ENCODE measurements at regions not wholly inside any gene's neighbourhood (a gene's known extent, or its start where the extent isn't known, plus 50 kb on each side); places are given as distances from the start of the nearest gene placed in this dataset.

DNA sequence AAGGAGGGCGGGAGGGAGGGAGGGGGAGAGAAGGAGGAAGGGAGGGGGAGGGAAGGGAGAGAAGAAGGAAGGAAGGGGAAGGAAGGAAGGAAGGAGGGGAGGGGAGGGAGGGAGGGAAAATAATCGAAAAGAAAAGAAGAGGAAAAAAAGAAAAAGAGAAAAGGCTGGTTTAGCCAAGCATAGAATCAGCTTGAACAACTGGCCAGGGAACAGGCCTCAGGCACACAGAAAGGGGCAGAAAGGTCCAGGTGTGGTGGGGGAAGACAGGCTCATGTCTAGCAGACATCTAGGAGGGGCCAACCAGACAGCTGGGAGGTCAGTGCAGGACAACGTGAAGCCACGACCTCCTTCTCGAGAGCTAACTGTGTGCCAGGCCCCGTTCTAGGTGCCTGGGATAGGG, 141.8 kb downstream of the HSD17B3 start:
- no peaks in the 10 kb centered on the region; a peak in 3 of 7 replicates for H3K4me1 ChIP-seq (replicated peaks in 1 of 4; ENCODE audit: control insufficient read depth in 3 of 4, insufficient read depth in 4 of 4, low read length in 3 of 4)
- WGBS, 2 experiments (ENCODE audit: extremely low coverage in 1 of 2, insufficient coverage in 1 of 2, insufficient read length in 1 of 2, insufficient replicate concordance in 2 of 2, low coverage in 1 of 2, low lambda C conversion rate in 2 of 2, missing lambda C conversion rate in 1 of 2): 81 to 100% methylated on average over 1 to 5 of the region's 6 CpGs
- H3K18ac ChIP-seq (ENCODE audit: extremely low read depth, low read length): no peak overlapping the region
- no peak overlapping the region for H2AK5ac ChIP-seq (ENCODE audit: low read depth, low read length)
- ChIA-PET POLR2A (ENCODE audit: partially characterized antibody) (no interaction called here), CTCF (ENCODE audit: partially characterized antibody) (interaction anchor here (0.9 to 1.1 kb wide), 2 partner anchors 18 to 87 kb away, joined by 3 to 4 read pairs; no protein-coding TSS in a partner anchor)
- H3K79me2 ChIP-seq (ENCODE audit: control insufficient read depth in 1 of 2, insufficient read depth in 2 of 2, low read length in 2 of 2): no peaks in the 10 kb centered on the region
- no peak overlapping the region for H2BK15ac ChIP-seq (ENCODE audit: low read length)
- H3K4me2 ChIP-seq (ENCODE audit: insufficient read depth in 1 of 2, low read depth in 2 of 2, low read length in 2 of 2): no peak overlapping the region
- no peak overlapping the region for H4K5ac ChIP-seq (ENCODE audit: insufficient read length, low read depth, low read length)
- H2AFZ ChIP-seq (ENCODE audit: low read length): no peak overlapping the region
- H2BK20ac ChIP-seq (ENCODE audit: low read length): 0 out of 2 replicates have a peak overlapping the region, but pooled peaks have one; percentile 7
- H3K27me3 ChIP-seq (replicated peaks in 1 of 4; ENCODE audit: control insufficient read depth in 3 of 4, extremely low read depth in 1 of 4, insufficient read depth in 3 of 4, low read length in 3 of 4): no peaks in the 10 kb centered on the region; a peak in 1 of 7 replicates
- H3K14ac ChIP-seq (ENCODE audit: insufficient read length): no peak overlapping the region
- H3K4me3 ChIP-seq (ENCODE audit: extremely low read depth in 1 of 4, insufficient read depth in 2 of 4, low read depth in 3 of 4, low read length in 4 of 4): no peak overlapping the region
- H2BK120ac ChIP-seq (replicated peaks; ENCODE audit: low read depth, low read length): no peak overlapping the region
- H3K56ac ChIP-seq (replicated peaks; ENCODE audit: insufficient read length, low read depth, low read length): no peak overlapping the region
- H4K91ac ChIP-seq (replicated peaks; ENCODE audit: insufficient read length, low read length): no peak overlapping the region
- H4K8ac ChIP-seq (ENCODE audit: extremely low read depth, insufficient read depth, low read length): no peak overlapping the region
- no peak for DNase-seq (ENCODE audit: low read depth in 1 of 2, low spot score in 2 of 2)
- no peak overlapping the region for H2BK5ac ChIP-seq (ENCODE audit: low read depth, low read length)
- no peak overlapping the region for H3K27ac ChIP-seq (ENCODE audit: low read depth, low read length)
- H3K36me3 ChIP-seq (ENCODE audit: control insufficient read depth in 2 of 4, insufficient read depth in 4 of 4, low read length in 3 of 4): no peaks in the 10 kb centered on the region
- H3K9ac ChIP-seq (replicated peaks in 1 of 4; ENCODE audit: extremely low read depth in 1 of 4, low read depth in 3 of 4, low read length in 3 of 4): no peak overlapping the region
- FAIRE-seq: no peak
- H2BK12ac ChIP-seq (ENCODE audit: low read depth, low read length): no peak overlapping the region
- no peak overlapping the region for H3K4ac ChIP-seq (replicated peaks; ENCODE audit: insufficient read length, low read depth, low read length)
- peaks cover 6% of the 10 kb centered on the region; the same call in 1 of the 2 replicates for H3K23me2 ChIP-seq (ENCODE audit: low read depth, low read length)
- peaks cover 0 to 4% of the 10 kb centered on the region in 2 experiments for H4K20me1 ChIP-seq (replicated peaks in 1 of 2; ENCODE audit: control insufficient read depth in 1 of 2, insufficient read depth in 2 of 2, low read length in 2 of 2)
- no peaks in the 10 kb centered on the region for H3K9me3 ChIP-seq (ENCODE audit: insufficient read depth in 2 of 2, low read depth in 1 of 2, low read length in 1 of 2)
- H3K79me1 ChIP-seq (ENCODE audit: low read depth, low read length): no peaks in the 10 kb centered on the region
- H3K23ac ChIP-seq (ENCODE audit: insufficient read length): no peak overlapping the region
- TF ChIP-seq JUND (IDR thresholded peaks at IDR 0.05; ENCODE audit: low read length) (no peak), JUN (IDR thresholded peaks at IDR 0.05; ENCODE audit: low read depth, low read length) (no peak), KDM4A (IDR thresholded peaks at IDR 0.05; ENCODE audit: low read depth, low read length, severe bottlenecking) (no peak), CBX5 (IDR thresholded peaks at IDR 0.05; ENCODE audit: low read depth, low read length) (no peak), KDM1A (IDR thresholded peaks at IDR 0.05; ENCODE audit: borderline replicate concordance, low read length) (no peak), KDM5A (IDR thresholded peaks at IDR 0.05; ENCODE audit: low read length) (no peak), HDAC6 (IDR thresholded peaks at IDR 0.05; ENCODE audit: low read depth, low read length) (no peak), BCL11A (IDR thresholded peaks at IDR 0.05; ENCODE audit: low read depth in 2 of 2, low read length in 2 of 2) (no peak), CHD1 (IDR thresholded peaks at IDR 0.05; ENCODE audit: low read depth, low read length) (no peak), RBBP5 (IDR thresholded peaks at IDR 0.05; ENCODE audit: borderline replicate concordance, low read depth, low read length) (no peak)
- TF ChIP-seq, protein P1, sequence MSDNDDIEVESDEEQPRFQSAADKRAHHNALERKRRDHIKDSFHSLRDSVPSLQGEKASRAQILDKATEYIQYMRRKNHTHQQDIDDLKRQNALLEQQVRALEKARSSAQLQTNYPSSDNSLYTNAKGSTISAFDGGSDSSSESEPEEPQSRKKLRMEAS (IDR thresholded peaks at IDR 0.05): no peak
- TF ChIP-seq, protein P2, sequence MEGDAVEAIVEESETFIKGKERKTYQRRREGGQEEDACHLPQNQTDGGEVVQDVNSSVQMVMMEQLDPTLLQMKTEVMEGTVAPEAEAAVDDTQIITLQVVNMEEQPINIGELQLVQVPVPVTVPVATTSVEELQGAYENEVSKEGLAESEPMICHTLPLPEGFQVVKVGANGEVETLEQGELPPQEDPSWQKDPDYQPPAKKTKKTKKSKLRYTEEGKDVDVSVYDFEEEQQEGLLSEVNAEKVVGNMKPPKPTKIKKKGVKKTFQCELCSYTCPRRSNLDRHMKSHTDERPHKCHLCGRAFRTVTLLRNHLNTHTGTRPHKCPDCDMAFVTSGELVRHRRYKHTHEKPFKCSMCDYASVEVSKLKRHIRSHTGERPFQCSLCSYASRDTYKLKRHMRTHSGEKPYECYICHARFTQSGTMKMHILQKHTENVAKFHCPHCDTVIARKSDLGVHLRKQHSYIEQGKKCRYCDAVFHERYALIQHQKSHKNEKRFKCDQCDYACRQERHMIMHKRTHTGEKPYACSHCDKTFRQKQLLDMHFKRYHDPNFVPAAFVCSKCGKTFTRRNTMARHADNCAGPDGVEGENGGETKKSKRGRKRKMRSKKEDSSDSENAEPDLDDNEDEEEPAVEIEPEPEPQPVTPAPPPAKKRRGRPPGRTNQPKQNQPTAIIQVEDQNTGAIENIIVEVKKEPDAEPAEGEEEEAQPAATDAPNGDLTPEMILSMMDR (IDR thresholded peaks at IDR 0.05; ENCODE audit: control extremely low read depth in 1 of 3, insufficient read depth in 1 of 3, low read depth in 1 of 3, low read length in 3 of 3): no peak
